SW480 (cell line): ENCODE measurements at regions not wholly inside any gene's neighbourhood (a gene's known extent, or its start where the extent isn't known, plus 50 kb on each side); places are given as distances from the start of the nearest gene placed in this dataset.

ENCODE experiments used
- DNase-seq: peaks from one replicate; pipeline ENCODE4 v3.0.0-alpha.2; 2016; ENCODE audit warnings: low spot score

DNA sequence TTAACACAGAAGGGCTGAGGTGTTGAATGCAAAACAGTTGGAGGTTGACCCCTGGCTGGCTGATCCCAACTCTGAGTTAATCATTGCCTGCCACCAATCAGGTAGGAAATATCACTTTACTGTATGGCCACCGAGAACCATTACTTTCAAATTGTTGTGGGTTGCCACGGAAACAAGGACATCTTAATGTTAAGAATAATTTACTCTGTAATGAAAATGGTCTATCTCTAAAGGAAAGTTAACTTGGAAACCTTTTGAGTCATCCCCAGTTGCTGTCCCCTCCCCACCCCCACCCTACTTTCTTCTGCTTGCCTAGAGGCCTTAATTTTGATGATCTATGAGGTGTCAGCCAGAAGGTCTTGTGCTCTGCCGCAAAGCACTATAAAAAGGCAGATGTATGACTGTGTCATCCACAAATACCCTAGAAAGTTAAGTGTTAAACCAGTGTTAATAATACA, 78.7 kb upstream of the SNRK start:
- no peak for DNase-seq

DNA sequence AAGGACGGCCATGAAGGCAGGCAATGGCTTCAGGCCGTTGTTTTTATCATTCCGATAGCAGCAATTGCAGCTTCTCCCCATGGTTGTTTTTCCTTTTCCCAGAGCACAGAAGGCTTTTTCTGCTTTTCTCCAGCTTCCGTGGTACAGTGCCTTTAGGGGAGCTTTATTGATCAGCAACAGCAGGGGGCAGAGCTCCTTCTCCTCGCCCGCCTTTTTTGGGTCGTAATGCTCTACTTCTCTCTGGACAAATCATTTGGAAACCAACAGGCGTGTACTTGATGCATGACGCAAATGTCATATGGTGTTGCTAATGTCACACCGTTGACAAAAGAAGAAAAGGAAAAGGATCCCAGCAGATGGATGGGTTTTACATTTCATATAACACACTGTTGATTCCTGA, 79.7 kb upstream of the SNRK start:
- DNase-seq: no peak

DNA sequence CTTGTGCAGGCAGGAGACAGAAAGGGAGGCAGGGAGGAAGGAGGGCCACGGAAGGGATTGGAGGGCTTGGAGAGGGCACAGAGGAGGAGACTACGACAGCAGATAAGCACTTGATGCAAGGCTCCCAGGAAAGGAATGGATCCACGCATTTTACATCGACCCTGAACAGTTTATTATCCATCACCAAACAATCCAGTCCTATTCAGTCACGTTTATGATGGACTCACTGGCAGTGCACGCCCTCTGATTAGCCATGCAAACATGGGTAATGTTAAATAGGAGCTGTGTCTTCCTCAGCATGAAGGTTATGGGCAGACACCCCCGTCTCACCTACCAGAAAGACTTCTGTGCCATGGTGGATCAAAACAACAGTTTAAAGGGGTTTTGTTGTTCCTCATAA, 80.2 kb upstream of the SNRK start:
- no peak for DNase-seq

DNA sequence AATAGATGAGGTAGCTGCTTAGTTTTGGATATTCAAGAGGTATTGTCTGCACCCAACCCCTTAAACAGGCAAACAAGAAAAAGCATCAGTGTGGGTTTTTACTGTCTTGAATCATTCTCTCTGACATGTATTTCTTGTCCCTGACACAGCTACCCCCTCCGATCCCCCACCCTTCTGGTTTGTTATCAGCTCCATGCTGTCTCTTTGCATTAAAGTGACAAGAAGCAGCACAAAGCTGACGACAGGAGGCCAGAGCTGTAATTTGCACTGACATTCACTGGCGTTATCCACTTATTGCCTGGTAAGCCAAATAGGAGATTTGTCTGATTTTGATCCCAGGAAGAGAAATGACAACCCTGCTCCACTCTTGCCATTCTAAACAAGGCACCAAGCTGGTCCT, 83.3 kb upstream of the SNRK start:
- no peak for DNase-seq

DNA sequence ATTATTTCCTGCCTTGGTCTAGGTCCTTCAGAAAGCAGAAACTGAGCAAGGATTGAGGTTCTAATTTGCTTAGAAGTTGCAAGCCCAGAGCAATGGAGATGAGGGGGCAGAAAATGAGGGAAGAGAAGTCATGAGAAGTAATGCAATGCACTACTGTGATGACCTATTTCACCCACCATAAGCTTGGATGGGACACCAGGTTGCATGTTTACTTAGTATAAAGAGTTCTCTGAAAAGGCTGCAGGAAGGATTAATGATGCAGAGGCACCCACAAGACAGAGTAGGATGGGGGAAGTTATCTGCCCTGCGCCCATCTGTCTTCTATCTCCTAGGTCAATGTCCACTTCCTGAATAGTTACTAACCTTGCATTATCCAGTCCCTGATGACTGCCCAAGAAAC, 84.8 kb upstream of the SNRK start:
- no peak for DNase-seq

DNA sequence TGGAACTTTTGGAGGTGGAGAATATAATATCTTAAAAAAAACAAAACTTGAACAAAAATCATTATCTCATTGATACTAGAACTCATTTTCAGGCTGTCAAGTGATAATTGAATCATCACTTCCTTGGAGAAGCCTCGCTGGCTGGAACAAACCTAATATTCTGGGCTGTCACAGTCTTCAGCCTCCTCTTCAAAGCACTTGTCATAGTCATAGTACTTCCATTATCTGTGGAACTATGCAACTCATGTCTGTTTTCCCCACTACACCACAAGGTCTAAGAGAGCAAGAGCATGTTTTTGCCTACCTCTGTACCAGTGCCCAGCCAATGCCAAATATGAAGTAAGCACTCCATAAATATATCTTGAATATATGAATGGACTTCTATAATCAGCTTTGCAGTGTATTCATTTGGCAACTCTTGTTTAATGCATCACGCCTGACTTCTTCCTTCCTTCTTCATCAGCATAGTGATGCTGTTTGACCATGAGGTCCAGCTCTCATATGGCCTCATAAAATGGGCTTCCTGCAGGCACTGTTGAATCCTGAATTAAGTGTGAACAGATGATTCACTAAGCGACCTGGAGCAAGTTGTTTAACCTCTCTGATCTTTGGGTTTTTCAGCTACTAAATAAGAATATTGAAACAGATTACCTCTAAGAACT, 86.6 kb upstream of the SNRK start:
- DNase-seq: no peak

DNA sequence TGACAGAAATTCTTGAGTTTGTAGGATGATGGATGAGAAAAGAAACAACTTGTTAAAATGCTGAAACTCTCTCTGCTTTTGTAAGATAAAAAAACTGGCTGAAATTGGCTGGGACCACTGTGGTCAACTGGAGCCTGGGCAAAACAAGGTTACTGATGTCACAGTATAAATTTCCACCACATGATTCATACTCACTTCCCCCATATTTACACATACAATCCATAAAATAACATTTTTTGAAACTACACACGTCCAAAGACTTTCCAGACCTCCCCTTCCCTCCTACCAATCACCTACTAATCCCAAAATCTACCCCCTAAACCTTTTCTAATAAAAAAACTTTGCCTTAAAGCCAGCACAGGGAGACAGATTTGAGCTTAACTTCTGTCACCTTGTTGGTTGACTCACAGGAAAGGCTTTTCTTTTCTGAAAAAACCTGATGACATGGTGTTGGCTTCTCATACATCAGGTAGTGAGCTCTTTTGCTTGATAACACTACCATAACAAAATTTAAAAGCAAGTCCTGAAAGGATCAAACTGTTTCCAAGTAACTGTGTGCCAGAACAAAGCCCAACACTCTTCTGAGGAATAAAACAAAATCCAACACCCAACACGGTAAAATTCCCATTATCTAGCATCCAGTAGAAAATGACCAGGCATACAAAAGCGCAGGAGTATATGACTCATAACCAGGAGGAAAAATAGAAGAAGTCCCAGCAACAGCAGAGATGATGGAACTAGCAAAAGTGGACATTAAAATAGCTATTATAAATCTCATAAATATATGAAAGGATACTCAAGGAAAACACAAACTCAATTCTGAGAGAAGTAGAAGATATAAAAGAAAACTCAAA, 87.3 kb upstream of the SNRK start:
- DNase-seq: no peak

DNA sequence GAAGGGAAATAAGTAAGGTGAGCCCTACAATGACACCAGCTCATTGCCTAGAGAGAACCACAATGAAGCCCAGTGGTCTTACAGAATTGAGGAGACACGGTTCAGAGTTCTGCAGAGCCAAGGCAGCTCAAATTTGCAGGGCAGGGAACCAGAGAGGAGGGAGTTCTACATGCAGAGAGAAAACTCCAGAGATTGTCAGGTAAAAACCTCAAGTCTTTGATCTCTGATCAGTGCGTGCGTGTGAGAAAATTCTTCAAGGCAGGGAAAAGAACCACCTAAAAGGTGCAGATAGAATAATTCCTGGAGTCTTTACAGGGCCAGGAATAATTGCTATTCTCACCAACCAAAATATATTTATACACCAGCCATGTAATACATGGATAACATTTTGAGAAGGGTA, 88.0 kb upstream of the SNRK start:
- no peak for DNase-seq

DNA sequence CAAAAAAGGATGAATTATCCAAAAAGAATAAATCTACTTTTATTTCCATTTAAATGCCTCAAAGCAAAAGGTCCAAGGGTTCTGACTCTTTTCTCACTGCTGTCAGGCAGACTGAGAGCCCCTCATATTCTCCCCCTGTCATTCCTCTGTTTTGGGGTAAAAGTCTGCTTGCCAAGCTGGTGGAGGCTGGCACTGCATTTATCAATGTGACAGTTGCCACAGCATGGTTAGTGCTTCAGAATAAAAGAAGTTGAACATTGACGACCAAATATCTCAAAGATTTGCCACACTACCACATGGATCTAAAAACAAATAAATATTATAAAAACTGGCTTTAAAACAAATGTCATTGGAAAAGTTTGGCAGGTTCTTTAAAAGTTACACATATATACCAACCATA, 89.2 kb upstream of the SNRK start:
- no peak for DNase-seq

DNA sequence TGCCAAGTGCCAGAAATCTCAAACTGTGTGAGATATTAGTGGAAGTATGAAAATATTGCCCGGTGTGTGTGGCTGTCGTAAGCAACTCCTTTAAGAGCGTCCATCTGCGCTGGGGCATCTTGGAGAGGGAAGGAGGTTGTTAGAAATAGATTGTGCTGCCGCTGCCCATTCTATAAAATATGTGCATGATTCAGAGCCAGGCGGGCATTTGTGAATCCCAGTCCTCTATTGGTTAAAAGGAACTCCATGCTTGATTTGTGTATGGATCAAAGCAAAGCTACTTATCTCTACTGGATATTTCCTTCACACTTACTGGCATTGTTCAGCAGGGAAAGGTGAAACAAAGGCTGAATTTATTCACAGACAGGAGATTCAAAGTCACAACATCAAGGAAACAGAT, 89.6 kb upstream of the SNRK start:
- DNase-seq: no peak

DNA sequence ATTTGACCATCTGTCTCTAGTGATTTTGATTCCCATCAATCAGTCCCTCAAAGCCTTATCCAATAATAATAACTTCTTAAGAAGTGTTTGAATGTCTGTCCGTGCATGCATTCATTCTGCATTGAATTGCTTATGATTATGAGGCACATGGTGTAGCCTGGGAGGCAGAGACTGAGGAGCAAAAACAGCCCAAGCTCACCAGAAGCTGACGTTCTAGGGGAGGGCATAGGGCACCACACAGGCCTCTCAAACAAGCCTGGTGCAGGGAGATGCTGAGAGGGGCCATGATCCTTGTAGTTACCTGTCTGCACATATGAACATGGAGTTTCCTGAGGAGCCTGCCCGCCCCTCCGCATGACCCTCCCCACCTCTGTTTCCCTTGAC, 89.2 kb upstream of the POMGNT2 start:
- no peak for DNase-seq

DNA sequence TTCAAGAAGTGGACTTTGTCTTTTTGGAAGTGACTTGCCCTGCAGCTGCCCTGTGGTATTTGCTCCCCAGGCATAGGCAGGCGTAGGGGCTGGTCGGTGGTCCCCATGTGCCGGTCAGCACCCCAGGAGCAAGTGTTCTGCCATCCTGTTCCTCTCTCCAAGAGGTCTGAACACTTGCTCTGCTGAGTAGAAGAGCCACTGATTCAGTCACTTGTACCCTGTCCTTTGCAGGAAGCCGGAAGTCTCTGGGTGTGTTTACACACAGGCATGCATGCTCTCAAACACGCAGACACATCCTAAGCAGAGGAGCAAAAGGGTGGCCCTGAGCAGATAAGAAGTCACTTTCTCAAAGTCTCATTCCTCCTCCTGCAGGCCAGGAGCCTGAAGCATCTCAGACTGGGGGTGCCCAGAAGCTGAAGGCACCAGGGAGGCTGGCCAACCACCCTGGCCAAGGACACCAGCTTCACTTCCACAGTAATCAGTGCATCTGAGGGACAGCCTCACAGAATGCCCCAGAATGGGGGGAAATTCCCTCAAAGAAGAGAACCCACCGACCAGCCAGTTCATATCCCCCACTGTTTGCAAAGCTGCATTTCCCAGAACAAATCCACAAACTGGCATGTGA, 88.7 kb upstream of the POMGNT2 start:
- DNase-seq: no peak

DNA sequence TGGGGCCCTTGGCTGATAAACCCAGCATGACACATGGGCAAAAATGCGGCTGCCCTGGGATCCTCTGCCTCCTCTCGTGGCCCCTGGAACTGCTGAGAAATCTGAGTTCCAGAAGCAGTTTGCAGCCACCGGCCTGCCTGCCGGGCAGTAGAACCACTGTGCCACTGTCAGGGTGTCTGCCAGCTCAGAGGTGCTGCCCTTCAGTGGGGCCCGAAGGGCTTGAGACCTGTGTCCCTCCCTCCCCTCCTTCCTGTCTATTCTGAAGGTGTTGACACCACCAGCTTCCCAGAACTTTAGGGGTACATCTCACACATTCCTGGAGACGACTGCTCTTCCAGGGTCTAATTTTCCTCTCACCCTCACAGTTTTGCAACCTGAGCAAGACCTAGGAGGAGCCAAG, 88.2 kb upstream of the POMGNT2 start:
- DNase-seq: no peak

DNA sequence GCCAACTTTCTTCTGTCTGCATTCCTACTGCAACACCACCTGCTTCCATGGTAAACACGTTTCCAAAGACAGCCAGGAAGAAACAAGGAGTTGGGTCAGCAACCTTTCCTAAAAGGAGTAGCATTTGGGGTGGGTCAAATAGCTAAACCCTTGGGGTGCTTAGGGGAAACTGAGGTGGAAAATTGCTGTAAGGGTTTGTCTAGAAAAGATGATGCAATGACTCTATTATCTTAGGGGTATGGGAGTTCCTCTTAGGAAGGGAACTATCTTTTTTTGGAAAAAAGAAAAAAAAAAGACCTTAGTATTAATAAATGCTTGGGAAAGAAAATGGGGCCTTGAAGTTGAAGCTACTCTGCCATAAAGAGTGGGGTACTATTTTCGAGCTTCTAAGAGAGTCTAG, 86.1 kb upstream of the POMGNT2 start:
- DNase-seq: no peak

DNA sequence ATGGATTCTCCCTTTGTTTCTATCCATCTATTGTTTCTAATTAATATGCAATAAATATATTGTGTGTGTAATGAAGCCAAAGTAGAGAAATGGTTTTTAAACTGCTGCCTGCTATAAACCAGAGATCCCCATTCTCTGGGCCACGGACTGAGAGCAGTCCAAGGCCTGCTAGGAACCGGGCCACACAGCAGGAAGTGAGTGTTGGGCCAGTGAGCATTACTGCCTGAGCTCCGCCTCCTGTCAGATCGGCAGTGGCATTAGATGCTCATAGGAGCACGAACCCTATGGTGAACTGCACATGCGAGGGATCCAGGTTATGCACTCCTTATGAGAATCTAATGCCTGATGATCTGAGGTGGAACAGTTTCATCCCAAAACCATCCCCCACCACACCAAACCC, 85.2 kb upstream of the POMGNT2 start:
- DNase-seq: no peak

DNA sequence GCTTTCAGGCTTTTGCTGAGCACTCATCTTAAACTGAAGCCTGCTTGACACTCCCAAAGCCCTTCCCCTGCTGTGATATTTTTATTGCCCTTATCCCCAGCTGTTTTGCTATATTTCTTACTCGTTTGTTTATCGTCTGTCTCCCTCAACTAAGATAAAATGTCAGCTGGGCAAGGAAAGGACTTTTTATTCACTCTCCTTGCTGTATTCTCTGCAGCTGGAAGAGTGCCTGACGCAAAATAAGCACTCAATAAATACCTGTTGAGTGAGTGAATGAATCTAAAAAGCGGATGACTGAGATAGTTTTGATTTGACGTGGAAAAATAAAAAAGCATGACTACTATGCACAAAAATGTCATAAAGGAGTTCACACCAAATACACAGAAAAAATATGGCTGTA, 84.8 kb upstream of the POMGNT2 start:
- no peak for DNase-seq

DNA sequence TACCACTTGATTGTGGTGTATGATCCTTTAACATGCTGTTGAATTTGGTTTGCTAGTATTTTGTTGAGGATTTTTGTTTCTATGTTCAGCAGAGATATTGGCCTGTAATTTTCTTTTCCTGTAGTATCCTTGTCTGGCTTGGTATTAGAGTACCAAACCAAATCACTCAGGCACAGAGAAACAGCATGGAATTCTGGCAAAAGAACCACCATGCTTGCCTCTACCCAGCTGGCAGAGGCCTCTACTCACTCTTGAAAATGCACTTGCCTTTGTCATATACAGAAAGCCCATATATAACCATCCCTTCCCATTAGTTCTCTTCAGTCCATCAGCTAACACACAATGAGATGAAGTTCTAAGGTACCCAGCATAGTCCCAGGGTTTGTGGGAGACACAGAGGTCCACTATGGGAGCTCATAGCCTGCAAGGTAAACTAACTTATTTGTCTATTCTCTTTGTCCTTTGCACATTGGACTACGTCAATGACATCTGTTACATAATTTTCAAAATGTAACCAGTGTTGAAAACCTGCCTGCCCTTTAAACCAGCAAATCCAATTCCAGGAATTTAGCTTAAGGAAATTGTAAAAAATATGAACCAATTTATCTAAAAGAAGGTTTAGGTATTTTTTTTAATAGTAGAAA, 82.1 kb upstream of the POMGNT2 start:
- no peak for DNase-seq

DNA sequence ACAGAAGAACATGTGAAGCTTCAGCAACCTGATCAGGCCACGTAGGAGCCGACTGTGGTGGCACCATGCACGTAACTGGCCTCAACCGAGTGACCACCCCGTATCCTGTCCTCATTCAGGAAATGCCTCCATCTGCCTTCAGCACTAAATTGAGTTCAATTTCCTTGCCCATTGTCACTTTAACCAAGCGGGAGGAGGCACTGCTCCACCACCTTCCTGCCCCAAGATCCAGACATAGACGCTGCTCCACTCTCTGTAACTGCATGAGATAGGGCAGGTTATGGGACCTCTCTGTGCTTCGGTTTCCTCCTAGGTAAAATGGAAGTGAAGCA, 80.1 kb upstream of the POMGNT2 start:
- no peak for DNase-seq

DNA sequence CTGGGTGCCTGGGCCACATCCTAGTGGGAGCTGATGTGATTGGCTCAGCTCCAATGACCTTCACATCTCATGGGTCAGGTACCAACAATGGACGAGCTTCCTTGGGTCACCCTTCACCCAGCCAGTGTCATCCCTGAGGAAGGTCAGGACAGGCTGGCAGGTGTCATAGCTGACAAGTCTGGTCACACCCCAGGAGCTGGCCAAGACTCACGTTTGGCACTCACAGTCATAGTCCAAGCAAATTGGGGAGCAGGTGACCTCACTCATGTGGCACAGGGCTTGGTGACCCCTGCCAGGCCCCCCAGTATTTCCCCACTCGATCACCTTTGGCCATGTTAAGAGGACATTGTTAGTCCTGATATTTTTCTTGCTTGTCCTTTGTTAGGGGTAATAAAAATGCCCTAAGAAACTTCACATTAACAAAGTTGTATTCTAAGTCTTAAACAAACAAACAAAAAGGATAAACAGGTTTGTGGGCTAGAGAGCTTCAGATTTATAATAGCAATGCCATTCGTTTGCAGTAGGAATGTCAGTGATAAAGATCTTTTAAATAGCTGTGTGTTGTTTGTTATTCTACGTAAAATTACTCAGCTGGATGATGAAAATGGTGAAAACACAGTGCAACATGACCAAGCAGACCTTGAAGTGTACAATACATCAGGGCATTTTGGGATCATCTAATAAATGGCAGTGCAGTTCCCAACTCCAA, 79.5 kb upstream of the POMGNT2 start:
- peak; percentile 65 for DNase-seq

DNA sequence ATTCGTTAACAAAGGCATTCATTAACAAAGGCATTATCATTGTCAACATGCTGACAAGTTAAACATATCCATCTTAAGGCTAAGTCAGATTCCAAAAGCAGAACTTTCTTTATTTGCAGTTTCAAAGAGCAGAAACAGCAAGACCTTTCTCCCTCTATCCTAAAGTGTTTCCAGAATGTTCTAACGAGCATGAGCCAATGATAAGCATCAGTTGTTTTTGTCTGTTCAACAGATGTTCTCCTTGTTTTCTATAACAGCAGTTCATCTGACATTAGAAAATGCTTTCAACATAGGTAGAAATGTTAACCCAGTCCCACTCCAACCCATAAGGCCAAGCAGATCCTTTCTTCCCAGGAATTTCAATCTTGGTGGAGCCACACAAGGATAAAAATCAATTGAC, 77.6 kb upstream of the POMGNT2 start:
- DNase-seq: no peak

DNA sequence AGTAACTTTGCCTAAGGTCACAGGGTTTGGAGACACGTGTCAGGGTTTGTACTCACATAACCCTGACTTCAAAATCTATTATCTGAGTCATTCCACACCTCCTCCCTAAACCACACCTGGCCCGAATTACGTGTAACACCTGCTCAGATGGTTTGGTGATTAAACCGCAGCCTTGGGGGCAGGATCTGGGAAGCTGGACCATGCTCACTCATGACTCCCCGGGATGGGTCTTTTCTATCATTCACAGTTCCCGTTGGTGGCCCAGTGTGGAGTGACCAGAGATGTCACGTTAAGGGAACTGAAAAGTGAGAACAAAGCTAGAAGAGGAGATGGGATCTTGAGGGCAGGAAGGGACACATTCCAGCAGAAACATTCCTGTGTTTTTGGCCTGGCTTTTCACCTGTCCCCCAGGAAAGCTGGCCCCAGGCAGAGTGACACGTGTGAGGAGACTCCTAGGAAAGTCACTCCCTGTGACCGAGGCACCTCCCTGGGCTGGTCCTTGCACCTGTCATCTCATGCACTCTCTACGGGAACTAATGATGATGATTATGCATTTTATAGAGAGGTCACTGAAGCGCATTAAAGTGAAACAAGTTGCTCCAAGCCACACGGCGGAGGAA, 75.4 kb upstream of the POMGNT2 start:
- DNase-seq: peak; percentile 93

DNA sequence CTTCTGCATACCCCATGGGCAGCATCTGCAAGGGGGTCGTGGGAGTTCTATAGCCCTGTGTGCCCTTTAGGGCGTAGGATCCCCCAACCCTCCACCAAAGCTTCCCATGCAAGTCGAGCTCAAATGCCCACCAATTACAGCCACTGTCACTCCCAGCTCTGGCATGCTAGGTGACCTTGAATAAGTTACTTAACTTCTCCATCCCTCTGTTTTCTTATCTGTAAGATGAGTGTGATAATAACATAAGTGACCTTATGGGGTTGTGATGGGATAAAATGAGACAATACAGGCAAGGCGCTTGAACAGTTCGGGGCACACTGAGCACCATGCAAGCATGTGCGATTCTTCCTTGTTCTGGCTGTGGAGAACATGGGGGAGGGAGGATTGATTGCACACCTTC, 74.8 kb upstream of the POMGNT2 start:
- DNase-seq: no peak
